ENCODE measurements at regions not wholly inside any gene's neighbourhood (a gene's known extent, or its start where the extent isn't known, plus 50 kb on each side); places are given as distances from the start of the nearest gene placed in this dataset.

- H3K27me3 Mint-ChIP-seq = no peaks in the 10 kb centered on the region
- peaks cover 6% of the 10 kb centered on the region for H3K4me1 Mint-ChIP-seq
- no peak overlapping the region for H3K27ac Mint-ChIP-seq
- ATAC-seq (no peak), DNase-seq (no peak)
- no peak overlapping the region for H3K4me3 Mint-ChIP-seq
- H3K9me3 Mint-ChIP-seq = no peaks in the 10 kb centered on the region
These were observed 155.6 kb upstream of the PRSS58 start for GRCh38 chr7:142413280-142414000.

GRCh38 chr7:142412551-142413193 is 154.8 kb upstream of the PRSS58 start:
- Mint-ChIP-seq H3K27ac (no peak overlapping the region), H3K9me3 (no peaks in the 10 kb centered on the region), H3K27me3 (no peaks in the 10 kb centered on the region), H3K4me1 (peaks cover 6% of the 10 kb centered on the region), H3K4me3 (no peak overlapping the region)
- DNase-seq = peak; percentile 24 to 34
- peak; percentile 80 for ATAC-seq

GRCh38 chr7:142409471-142409870 is 151.6 kb upstream of the PRSS58 start:
- Mint-ChIP-seq H3K9me3 (no peaks in the 10 kb centered on the region), H3K4me3 (no peak overlapping the region), H3K4me1 (peaks cover 6% of the 10 kb centered on the region), H3K27ac (peak overlapping the region in 1 of 2 donors; percentile 54), H3K27me3 (no peaks in the 10 kb centered on the region)
- ATAC-seq = no peak
- DNase-seq = no peak

- peaks cover 6% of the 10 kb centered on the region for H3K4me1 Mint-ChIP-seq
- no peak for DNase-seq
- H3K27me3 Mint-ChIP-seq = no peaks in the 10 kb centered on the region
- H3K27ac Mint-ChIP-seq = no peak overlapping the region
- H3K9me3 Mint-ChIP-seq = no peaks in the 10 kb centered on the region
- no peak overlapping the region for H3K4me3 Mint-ChIP-seq
- no peak for ATAC-seq
These were observed 150.9 kb upstream of the PRSS58 start for GRCh38 chr7:142408794-142409193.

GRCh38 chr7:142407939-142408570 is 150.2 kb upstream of the PRSS58 start:
- peaks cover 6% of the 10 kb centered on the region for H3K4me1 Mint-ChIP-seq
- ATAC-seq = no peak
- H3K9me3 Mint-ChIP-seq = no peaks in the 10 kb centered on the region
- DNase-seq = no peak
- no peak overlapping the region for H3K27ac Mint-ChIP-seq
- no peak overlapping the region for H3K4me3 Mint-ChIP-seq
- H3K27me3 Mint-ChIP-seq = no peaks in the 10 kb centered on the region

GRCh38 chr7:142405122-142405765 is 147.4 kb upstream of the PRSS58 start:
- peaks cover 17% of the 10 kb centered on the region for H3K27me3 Mint-ChIP-seq
- H3K9me3 Mint-ChIP-seq = no peaks in the 10 kb centered on the region

GRCh38 chr7:142401951-142402350 is 144.1 kb upstream of the PRSS58 start:
- DNase-seq (no peak), ATAC-seq (no peak)
- H3K27ac Mint-ChIP-seq = no peak overlapping the region
- H3K4me3 Mint-ChIP-seq = no peak overlapping the region
- H3K9me3 Mint-ChIP-seq = no peaks in the 10 kb centered on the region
- no peaks in the 10 kb centered on the region for H3K4me1 Mint-ChIP-seq
- peaks cover 20% of the 10 kb centered on the region for H3K27me3 Mint-ChIP-seq

More at GRCh38 chr7:142405122-142405765, 147.4 kb upstream of the PRSS58 start:
- Mint-ChIP-seq H3K27ac (no peak overlapping the region), H3K4me3 (no peak overlapping the region), H3K4me1 (no peaks in the 10 kb centered on the region)
- no peak for DNase-seq
- ATAC-seq = no peak

GRCh38 chr7:142400042-142400533 is 142.2 kb upstream of the PRSS58 start:
- no peak overlapping the region for H3K4me3 Mint-ChIP-seq
- H3K4me1 Mint-ChIP-seq = no peaks in the 10 kb centered on the region
- DNase-seq (no peak), ATAC-seq (peak; percentile 37)
- no peak overlapping the region for H3K27ac Mint-ChIP-seq
- no peaks in the 10 kb centered on the region for H3K9me3 Mint-ChIP-seq
- peaks cover 20% of the 10 kb centered on the region for H3K27me3 Mint-ChIP-seq

GRCh38 chr7:142391191-142391992 is 133.5 kb upstream of the PRSS58 start:
- no peaks in the 10 kb centered on the region for H3K9me3 Mint-ChIP-seq
- ATAC-seq (peak; percentile 82), DNase-seq (peak; percentile 32 to 51)
- H3K4me1 Mint-ChIP-seq = no peaks in the 10 kb centered on the region
- peak overlapping the region; percentile 47 to 76 for H3K27ac Mint-ChIP-seq
- peaks cover 14% of the 10 kb centered on the region for H3K27me3 Mint-ChIP-seq
- H3K4me3 Mint-ChIP-seq = peak overlapping the region; percentile 34 to 41

- Mint-ChIP-seq H3K4me1 (peaks cover 10% of the 10 kb centered on the region), H3K27me3 (peaks cover 13% of the 10 kb centered on the region), H3K4me3 (peak overlapping the region in 1 of 2 donors; percentile 14), H3K9me3 (no peaks in the 10 kb centered on the region), H3K27ac (no peak overlapping the region)
- DNase-seq (no peak), ATAC-seq (no peak)
These were observed 131.7 kb upstream of the PRSS58 start for GRCh38 chr7:142389544-142389943.

GRCh38 chr7:142385491-142386340 is 127.9 kb upstream of the PRSS58 start:
- peak; percentile 50 to 53 for DNase-seq
- H3K4me3 Mint-ChIP-seq = peak overlapping the region; percentile 64 to 84
- peak; percentile 39 for ATAC-seq

GRCh38 chr7:142384493-142384922 is 126.7 kb upstream of the PRSS58 start:
- Mint-ChIP-seq H3K4me3 (peak overlapping the region; percentile 64 to 84), H3K27ac (peak overlapping the region; percentile 49 to 85), H3K9me3 (no peaks in the 10 kb centered on the region), H3K27me3 (peaks cover 16% of the 10 kb centered on the region), H3K4me1 (peaks cover 32% of the 10 kb centered on the region)
- ATAC-seq (peak; percentile 84), DNase-seq (peak; percentile 33 to 48)

More at GRCh38 chr7:142385491-142386340, 127.9 kb upstream of the PRSS58 start:
- Mint-ChIP-seq H3K27me3 (peaks cover 16% of the 10 kb centered on the region), H3K4me1 (peaks cover 32% of the 10 kb centered on the region), H3K9me3 (no peaks in the 10 kb centered on the region), H3K27ac (no peak overlapping the region)

- peaks cover 32% of the 10 kb centered on the region for H3K4me1 Mint-ChIP-seq
These were observed 126.1 kb upstream of the PRSS58 start for GRCh38 chr7:142383841-142384492.

More at GRCh38 chr7:142383841-142384492, 126.1 kb upstream of the PRSS58 start:
- Mint-ChIP-seq H3K9me3 (no peaks in the 10 kb centered on the region), H3K27ac (peak overlapping the region; percentile 49 to 85), H3K27me3 (peaks cover 16% of the 10 kb centered on the region), H3K4me3 (peak overlapping the region; percentile 64 to 84)
- ATAC-seq (peak; percentile 80), DNase-seq (peak in 1 of 2 donors; percentile 38)
